H1 (cell line): ENCODE measurements at regions not wholly inside any gene's neighbourhood (a gene's known extent, or its start where the extent isn't known, plus 50 kb on each side); places are given as distances from the start of the nearest gene placed in this dataset.

Experiments
- CTCF ChIA-PET: fragments of 300-600 bp; sonication (Branson Sonifier 250); formaldehyde crosslinking; loops from one replicate; lab custom pipeline; 2021; ENCODE audit not compliant: partially characterized antibody; lab: Charles Lee
- POLR2A ChIA-PET: fragments of 300-600 bp; sonication (Branson Sonifier 250); formaldehyde crosslinking; loops from one replicate; lab custom pipeline; 2021; ENCODE audit warnings: inconsistent platforms; ENCODE audit not compliant: partially characterized antibody; lab: Charles Lee
- DNase-seq, 2 experiments: peaks; one replicate each; pipeline versions ENCODE4 v3.0.0 to v3.0.0-alpha.2; 2010 to 2022; ENCODE audit warnings: low spot score in 2 of 2, low read depth in 1 of 2, mixed read lengths in 1 of 2
- FAIRE-seq: peaks from 2 replicates; lab custom pipeline; 2011; peaks lifted over from hg19 to GRCh38; lab: Jason Lieb, UNC
- H2AFZ ChIP-seq: 2 replicates; pipeline ENCODE4 v1.8.1; 2012; ENCODE audit warnings: low read length, inconsistent platforms
- H2AK5ac ChIP-seq: 2 replicates; pipeline ENCODE4 v1.6.1; 2013; ENCODE audit warnings: low read depth, low read length
- H2BK120ac ChIP-seq: replicated peaks from 2 replicates; pipeline ENCODE3; 2013; ENCODE audit warnings: low read depth, low read length, inconsistent platforms
- H2BK12ac ChIP-seq: 2 replicates; pipeline ENCODE4 v1.6.1; 2013; ENCODE audit warnings: low read depth, low read length
- H2BK15ac ChIP-seq: 2 replicates; pipeline ENCODE4 v1.6.1; 2013; ENCODE audit warnings: low read length
- H2BK20ac ChIP-seq: 2 replicates; pipeline ENCODE4 v1.6.1; 2013; ENCODE audit warnings: low read length
- H2BK5ac ChIP-seq: 2 replicates; pipeline ENCODE4 v1.6.1; 2013; ENCODE audit warnings: low read depth, low read length
- H3K14ac ChIP-seq: 2 replicates; pipeline ENCODE4 v1.6.1; 2013; ENCODE audit warnings: inconsistent platforms; ENCODE audit not compliant: insufficient read length
- H3K18ac ChIP-seq: 2 replicates; pipeline ENCODE4 v1.6.1; 2013; ENCODE audit warnings: low read length; ENCODE audit errors: extremely low read depth
- H3K23ac ChIP-seq: 2 replicates; pipeline ENCODE4 v1.6.1; 2013; ENCODE audit warnings: inconsistent platforms; ENCODE audit not compliant: insufficient read length
- H3K23me2 ChIP-seq: 2 replicates; pipeline ENCODE4 v1.6.1; 2013; ENCODE audit warnings: low read depth, low read length
- H3K27ac ChIP-seq: 2 replicates; pipeline ENCODE4 v1.6.1; 2011; ENCODE audit warnings: low read depth, low read length, inconsistent platforms
- H3K27me3 ChIP-seq, 4 experiments: replicated peaks in 1 of 4; 1 replicate in 1 of 4; 2 replicates in 3 of 4; pipeline versions ENCODE4 v1.6.1 to v1.8.1; 2011 to 2013; ENCODE audit warnings: low read length in 3 of 4, mild to moderate bottlenecking in 3 of 4, inconsistent platforms in 2 of 4, mixed read lengths in 2 of 4, moderate library complexity in 1 of 4; ENCODE audit not compliant: control insufficient read depth in 3 of 4, insufficient read depth in 3 of 4; ENCODE audit errors: extremely low read depth in 1 of 4
- H3K36me3 ChIP-seq, 4 experiments: 2 replicates each; pipeline versions ENCODE4 v1.6.1 to v1.8.1; 2011 to 2013; ENCODE audit warnings: mild to moderate bottlenecking in 4 of 4, low read length in 3 of 4, moderate library complexity in 2 of 4, control low read depth in 1 of 4, inconsistent platforms in 1 of 4; ENCODE audit not compliant: insufficient read depth in 4 of 4, control insufficient read depth in 2 of 4
- H3K4ac ChIP-seq: replicated peaks from 2 replicates; pipeline ENCODE3; 2013; ENCODE audit warnings: low read length, low read depth, mixed read lengths, inconsistent platforms; ENCODE audit not compliant: insufficient read length
- H3K4me1 ChIP-seq, 4 experiments: replicated peaks in 1 of 4; 1 replicate in 1 of 4; 2 replicates in 3 of 4; pipeline versions ENCODE4 v1.6.1 to v1.8.1; 2011 to 2013; ENCODE audit warnings: low read length in 3 of 4, inconsistent platforms in 2 of 4, mixed read lengths in 1 of 4; ENCODE audit not compliant: insufficient read depth in 4 of 4, control insufficient read depth in 3 of 4
- H3K4me2 ChIP-seq, 2 experiments: 2 replicates each; pipeline versions ENCODE4 v1.6.1 to v1.8.1; 2011 to 2013; ENCODE audit warnings: low read depth in 2 of 2, low read length in 2 of 2, control low read depth in 1 of 2, inconsistent platforms in 1 of 2, mild to moderate bottlenecking in 1 of 2; ENCODE audit not compliant: insufficient read depth in 1 of 2
- H3K4me3 ChIP-seq, 4 experiments: fragments of 200-600, 300-600 bp in 1 of 4; sonication (generic), shearing (Covaris generic), sonication (Bioruptor Twin) in 1 of 4; 2 replicates each; pipeline versions ENCODE4 v1.5.1 to v1.8.1; 2011 to 2016; ENCODE audit warnings: low read length in 4 of 4, low read depth in 3 of 4, control low read depth in 2 of 4, inconsistent platforms in 2 of 4, mild to moderate bottlenecking in 2 of 4, mixed read lengths in 1 of 4, moderate library complexity in 1 of 4; ENCODE audit not compliant: insufficient read depth in 2 of 4; ENCODE audit errors: extremely low read depth in 1 of 4
- H3K56ac ChIP-seq: replicated peaks from 2 replicates; pipeline ENCODE3; 2013; ENCODE audit warnings: low read depth, mild to moderate bottlenecking, mixed read lengths, low read length, inconsistent platforms; ENCODE audit not compliant: insufficient read length
- H3K79me1 ChIP-seq: 2 replicates; pipeline ENCODE4 v1.6.1; 2013; ENCODE audit warnings: low read depth, low read length, control low read depth
- H3K79me2 ChIP-seq, 2 experiments: 2 replicates each; pipeline versions ENCODE4 v1.6.1 to v1.8.1; 2012 to 2013; ENCODE audit warnings: low read length in 2 of 2, mild to moderate bottlenecking in 2 of 2, inconsistent platforms in 1 of 2; ENCODE audit not compliant: insufficient read depth in 2 of 2, control insufficient read depth in 1 of 2
- H3K9ac ChIP-seq, 4 experiments: replicated peaks in 1 of 4; 1 replicate in 1 of 4; 2 replicates in 3 of 4; pipeline versions ENCODE4 v1.6.1 to v1.8.1; 2011 to 2013; ENCODE audit warnings: low read depth in 3 of 4, low read length in 3 of 4, control low read depth in 2 of 4, mild to moderate bottlenecking in 2 of 4, moderate library complexity in 2 of 4, inconsistent platforms in 1 of 4; ENCODE audit errors: extremely low read depth in 1 of 4
- H3K9me3 ChIP-seq, 2 experiments: 2 replicates each; pipeline versions ENCODE4 v1.6.1 to v1.8.1; 2012 to 2013; ENCODE audit warnings: mild to moderate bottlenecking in 2 of 2, moderate library complexity in 2 of 2, control low read depth in 1 of 2, inconsistent platforms in 1 of 2, low read depth in 1 of 2, low read length in 1 of 2, mixed read lengths in 1 of 2; ENCODE audit not compliant: insufficient read depth in 2 of 2
- H4K20me1 ChIP-seq, 2 experiments: replicated peaks in 1 of 2; 2 replicates each; pipeline versions ENCODE3 to v1.8.1; 2011 to 2013; ENCODE audit warnings: inconsistent platforms in 2 of 2, low read length in 2 of 2, mild to moderate bottlenecking in 1 of 2; ENCODE audit not compliant: insufficient read depth in 2 of 2, control insufficient read depth in 1 of 2
- H4K5ac ChIP-seq: 2 replicates; pipeline ENCODE4 v1.6.1; 2013; ENCODE audit warnings: low read length, low read depth, mixed read lengths, inconsistent platforms; ENCODE audit not compliant: insufficient read length
- H4K8ac ChIP-seq: 2 replicates; pipeline ENCODE4 v1.8.0; 2013; ENCODE audit warnings: mild to moderate bottlenecking, moderate library complexity, low read length, inconsistent platforms; ENCODE audit not compliant: insufficient read depth; ENCODE audit errors: extremely low read depth
- H4K91ac ChIP-seq: replicated peaks from 2 replicates; pipeline ENCODE3; 2013; ENCODE audit warnings: low read length, mixed read lengths, inconsistent platforms; ENCODE audit not compliant: insufficient read length
- CHD1 ChIP-seq: IDR thresholded peaks from 2 replicates; pipeline ENCODE4 v1.6.1; 2012; ENCODE audit warnings: low read depth, low read length, improper control_type of control experiment
- GABPA ChIP-seq: IDR thresholded peaks from 2 replicates; pipeline ENCODE4 v1.6.1; 2011; ENCODE audit warnings: mild to moderate bottlenecking, low read length, moderate library complexity, borderline replicate concordance; ENCODE audit not compliant: insufficient read depth
- MAFK ChIP-seq: IDR thresholded peaks from 2 replicates; pipeline ENCODE4 v1.6.1; 2012; ENCODE audit warnings: low read depth, mild to moderate bottlenecking, improper control_type of control experiment, low read length
- POU5F1 ChIP-seq: IDR thresholded peaks from 2 replicates; pipeline ENCODE4 v1.6.1; 2011; ENCODE audit warnings: low read depth, mild to moderate bottlenecking, low read length, moderate library complexity
- ZNF274 ChIP-seq: IDR thresholded peaks from 2 replicates; pipeline ENCODE4 v1.7.0; 2012; ENCODE audit warnings: low read length, borderline replicate concordance; ENCODE audit errors: extremely low read depth
- WGBS, 2 experiments: shearing (Covaris generic) in 1 of 2; methylation state at CpG; one replicate each; pipeline versions ENCODE4 v1.1.6 to v1.1.7; 2013 to 2015; ENCODE audit warnings: low lambda C conversion rate in 2 of 2, mixed read lengths in 2 of 2, inconsistent platforms in 1 of 2, low coverage in 1 of 2, missing lambda C conversion rate in 1 of 2; ENCODE audit not compliant: insufficient replicate concordance in 2 of 2, insufficient coverage in 1 of 2, insufficient read length in 1 of 2; ENCODE audit errors: extremely low coverage in 1 of 2, missing lambda C conversion rate in 1 of 2; 5-methylcytosine and 5-hydroxymethylcytosine counted together

DNA sequence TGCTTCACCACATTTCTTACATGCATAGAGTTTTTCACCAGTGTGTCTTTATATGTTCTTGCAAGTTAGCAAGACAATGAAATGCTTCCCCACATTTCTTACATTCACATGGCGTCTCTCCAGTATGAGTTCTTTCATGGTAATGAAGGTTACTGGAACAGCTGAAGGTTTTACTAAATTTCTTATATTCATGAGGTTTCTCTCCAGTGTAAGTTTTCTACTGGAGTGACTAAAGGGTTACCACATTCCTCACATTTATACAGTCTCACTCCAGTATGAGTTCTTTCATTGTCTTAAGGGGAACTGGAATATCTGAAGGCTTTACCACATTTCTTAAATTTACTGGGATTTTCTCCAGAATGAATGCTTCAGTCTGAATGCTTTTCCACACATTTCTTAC, 350.3 kb downstream of the MAT2B start:
- H4K20me1 ChIP-seq = no peaks in the 10 kb centered on the region
- no peak overlapping the region for H2BK20ac ChIP-seq
- H3K79me2 ChIP-seq = no peaks in the 10 kb centered on the region
- peaks cover 6 to 7% of the 10 kb centered on the region in 2 experiments; a peak in 3 of 4 replicates for H3K9me3 ChIP-seq
- H3K9ac ChIP-seq = no peak overlapping the region
- H4K91ac ChIP-seq = no peak overlapping the region
- H3K56ac ChIP-seq = no peak overlapping the region
- H3K4ac ChIP-seq = no peak overlapping the region
- no peak overlapping the region for H2BK15ac ChIP-seq
- ChIA-PET POLR2A (no interaction called here), CTCF (no interaction called here)
- no peak for FAIRE-seq
- H4K5ac ChIP-seq = no peak overlapping the region
- H2AFZ ChIP-seq = no peak overlapping the region
- 90% methylated on average over 1 of the region's 1 CpG; no CpG with 5 or more reads in 1 of the 2 experiments for WGBS, 2 experiments
- no peak overlapping the region for H2BK12ac ChIP-seq
- no peak overlapping the region for H3K4me3 ChIP-seq
- H3K27me3 ChIP-seq = no peaks in the 10 kb centered on the region
- H3K4me2 ChIP-seq = no peak overlapping the region
- no peak overlapping the region for H3K14ac ChIP-seq
- no peak for DNase-seq
- H4K8ac ChIP-seq = no peak overlapping the region
- H2BK120ac ChIP-seq = no peak overlapping the region
- no peak overlapping the region for H3K18ac ChIP-seq
- H3K4me1 ChIP-seq = no peaks in the 10 kb centered on the region
- H2BK5ac ChIP-seq = no peak overlapping the region
- H3K79me1 ChIP-seq = no peaks in the 10 kb centered on the region
- TF ChIP-seq ZNF274 (peak; percentile 89), GABPA (no peak), MAFK (no peak), POU5F1 (no peak), CHD1 (no peak)
- H3K27ac ChIP-seq = no peak overlapping the region
- no peaks in the 10 kb centered on the region for H3K36me3 ChIP-seq
- H2AK5ac ChIP-seq = no peak overlapping the region
- H3K23ac ChIP-seq = no peak overlapping the region
- H3K23me2 ChIP-seq = no peaks in the 10 kb centered on the region
